A673 (cell line): ENCODE measurements at regions not wholly inside any gene's neighbourhood (a gene's known extent, or its start where the extent isn't known, plus 50 kb on each side); places are given as distances from the start of the nearest gene placed in this dataset.

Experiments
- BruUV-seq: library from RNA; stranded (reverse); fragments of 400-500 nt; replicated peaks from 2 replicates; lab custom pipeline; 2021; lab: Mats Ljungman, UMichigan
- CTCF ChIA-PET: fragments of 300-600 bp; sonication (Branson Sonifier 250); formaldehyde crosslinking; loops from one replicate; lab custom pipeline; 2022; ENCODE audit warnings: antibody characterized with exemption; lab: Charles Lee
- POLR2A ChIA-PET: fragments of 300-600 bp; sonication (Branson Sonifier 250); formaldehyde crosslinking; loops from one replicate; lab custom pipeline; 2022; ENCODE audit warnings: antibody characterized with exemption; ENCODE audit not compliant: low non-redundant PET; lab: Charles Lee
- DNase-seq: peaks from one replicate; pipeline ENCODE4 v3.0.0-alpha.2; 2015; ENCODE audit warnings: low spot score
- H3K27ac ChIP-seq: fragments of 200-600 bp; sonication (generic); 2 replicates; pipeline ENCODE4 v1.5.1; 2016; ENCODE audit warnings: mixed run types, low read depth, mild to moderate bottlenecking, mixed read lengths, antibody characterized with exemption, low read length; ENCODE audit not compliant: poor library complexity, severe bottlenecking
- H3K27me3 ChIP-seq: fragments of 200-600 bp; sonication (generic); replicated peaks from 2 replicates; pipeline ENCODE4 v1.6.1; 2017; ENCODE audit warnings: mixed run types, low read depth, mild to moderate bottlenecking, mixed read lengths, antibody characterized with exemption, low read length; ENCODE audit not compliant: insufficient read depth, poor library complexity
- H3K36me3 ChIP-seq: fragments of 200-600 bp; sonication (generic); 2 replicates; pipeline ENCODE4 v1.6.1; 2016; ENCODE audit warnings: mixed run types, mild to moderate bottlenecking, mixed read lengths, antibody characterized with exemption, low read length; ENCODE audit not compliant: insufficient read depth, poor library complexity, severe bottlenecking
- H3K4me1 ChIP-seq: fragments of 200-600 bp; sonication (generic); 2 replicates; pipeline ENCODE4 v1.6.1; 2017; ENCODE audit warnings: mixed run types, mild to moderate bottlenecking, mixed read lengths, antibody characterized with exemption, low read length; ENCODE audit not compliant: insufficient read depth, poor library complexity, severe bottlenecking
- H3K4me3 ChIP-seq: fragments of 200-600 bp; sonication (generic); 2 replicates; pipeline ENCODE4 v1.5.1; 2016; ENCODE audit warnings: low read depth, mixed run types, mild to moderate bottlenecking, mixed read lengths, low read length; ENCODE audit not compliant: poor library complexity, severe bottlenecking
- H3K9me3 ChIP-seq: fragments of 200-600 bp; sonication (generic); 2 replicates; pipeline ENCODE4 v1.6.1; 2016; ENCODE audit warnings: mixed run types, low read depth, mild to moderate bottlenecking, mixed read lengths, antibody characterized with exemption, low read length; ENCODE audit not compliant: poor library complexity, severe bottlenecking
- CTCF ChIP-seq: fragments of 300-800, 200-600 bp; sonication (generic); conservative IDR thresholded peaks from 2 replicates; pipeline ENCODE4 v1.5.1; 2017; ENCODE audit warnings: low read depth, mild to moderate bottlenecking, antibody characterized with exemption, low read length, moderate library complexity, mixed read lengths
- EZH2 ChIP-seq: fragments of 200-600 bp; sonication (generic); IDR thresholded peaks from 2 replicates; pipeline ENCODE4 v1.6.1; 2017; ENCODE audit warnings: borderline replicate concordance, low read depth, mild to moderate bottlenecking, mixed read lengths, antibody characterized with exemption, low read length; ENCODE audit not compliant: poor library complexity, severe bottlenecking
- intact Hi-C: fragments of 100-400 bp; cut with micrococcal nuclease; formaldehyde crosslinking; loops from one replicate; pipeline ENCODE4 v1.10.0; 2022; ENCODE audit not compliant: unreplicated experiment

- DNase-seq: no peak
- intact Hi-C loops: no loop called here
- no peak overlapping the region for H3K27ac ChIP-seq
- no peaks in the 10 kb centered on the region for H3K9me3 ChIP-seq
- peaks cover 4% of the 10 kb centered on the region for H3K27me3 ChIP-seq
- CTCF ChIA-PET: no interaction called here
- no TSS peak for BruUV-seq
- H3K4me3 ChIP-seq: no peak overlapping the region
- POLR2A ChIA-PET: no interaction called here
- no peaks in the 10 kb centered on the region for H3K4me1 ChIP-seq
- TF ChIP-seq CTCF: no peak
- TF ChIP-seq EZH2: no peak
- H3K36me3 ChIP-seq: no peaks in the 10 kb centered on the region
Observed at GRCh38 chr13:29677627-29678026, 82.1 kb upstream of the SLC7A1 start.

GRCh38 chr13:29676941-29677452 lies 81.5 kb upstream of the SLC7A1 start:
- peaks cover 4% of the 10 kb centered on the region for H3K27me3 ChIP-seq
- no TSS peak for BruUV-seq
- no peak overlapping the region for H3K4me3 ChIP-seq
- H3K4me1 ChIP-seq: no peaks in the 10 kb centered on the region
- intact Hi-C loops: no loop called here
- H3K9me3 ChIP-seq: no peaks in the 10 kb centered on the region
- H3K27ac ChIP-seq: no peak overlapping the region
- ChIA-PET POLR2A (no interaction called here), CTCF (no interaction called here)
- TF ChIP-seq EZH2: no peak
- no peak for TF ChIP-seq CTCF
- DNase-seq: no peak
- no peaks in the 10 kb centered on the region for H3K36me3 ChIP-seq

- Histone ChIP-seq H3K9me3 (no peaks in the 10 kb centered on the region), H3K27ac (no peak overlapping the region), H3K4me3 (no peak overlapping the region), H3K27me3 (peaks cover 4% of the 10 kb centered on the region), H3K36me3 (no peaks in the 10 kb centered on the region), H3K4me1 (no peaks in the 10 kb centered on the region)
- no TSS peak for BruUV-seq
- TF ChIP-seq CTCF: no peak
- ChIA-PET POLR2A (no interaction called here), CTCF (no interaction called here)
- DNase-seq: no peak
- intact Hi-C loops: no loop called here
Observed at GRCh38 chr13:29676535-29676934, 81.0 kb upstream of the SLC7A1 start.
